HG02759 (cell line): ENCODE measurements at regions not wholly inside any gene's neighbourhood (a gene's known extent, or its start where the extent isn't known, plus 50 kb on each side); places are given as distances from the start of the nearest gene placed in this dataset.
"Not testable (repeated sequence)": the region's sequence is repeated elsewhere in the genome, so short reads cannot be mapped to it uniquely, and the experiment has no call there.

Source experiments
- ATAC-seq: cut with Tn5 transposase; IDR thresholded peaks from one replicate; pipeline ENCODE4 v1.9.1; 2021; ENCODE audit warnings: mild to moderate bottlenecking, moderate library complexity; ENCODE audit not compliant: unreplicated experiment

DNA sequence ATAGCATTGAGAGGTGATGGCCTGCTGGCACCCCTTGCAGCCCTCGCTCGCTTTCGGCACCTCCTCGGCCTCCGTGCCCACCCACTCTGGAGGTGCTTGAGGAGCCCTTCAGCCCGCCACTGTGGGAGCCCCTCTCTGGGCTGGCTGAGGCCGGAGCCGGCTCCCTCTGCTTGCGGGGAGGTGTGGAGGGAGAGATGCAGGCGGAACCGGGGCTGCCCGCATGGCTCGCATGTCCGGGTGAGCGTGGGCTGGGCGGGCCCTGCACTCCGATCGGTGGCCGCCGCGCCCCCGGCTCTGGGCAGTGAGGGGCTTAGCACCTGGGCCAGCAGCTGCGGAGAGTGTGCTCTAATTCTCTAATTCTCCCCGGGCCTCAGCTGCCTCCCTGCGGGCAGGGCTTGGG lies 101.1 kb downstream of the KIF4B start:
- ATAC-seq: no peak

DNA sequence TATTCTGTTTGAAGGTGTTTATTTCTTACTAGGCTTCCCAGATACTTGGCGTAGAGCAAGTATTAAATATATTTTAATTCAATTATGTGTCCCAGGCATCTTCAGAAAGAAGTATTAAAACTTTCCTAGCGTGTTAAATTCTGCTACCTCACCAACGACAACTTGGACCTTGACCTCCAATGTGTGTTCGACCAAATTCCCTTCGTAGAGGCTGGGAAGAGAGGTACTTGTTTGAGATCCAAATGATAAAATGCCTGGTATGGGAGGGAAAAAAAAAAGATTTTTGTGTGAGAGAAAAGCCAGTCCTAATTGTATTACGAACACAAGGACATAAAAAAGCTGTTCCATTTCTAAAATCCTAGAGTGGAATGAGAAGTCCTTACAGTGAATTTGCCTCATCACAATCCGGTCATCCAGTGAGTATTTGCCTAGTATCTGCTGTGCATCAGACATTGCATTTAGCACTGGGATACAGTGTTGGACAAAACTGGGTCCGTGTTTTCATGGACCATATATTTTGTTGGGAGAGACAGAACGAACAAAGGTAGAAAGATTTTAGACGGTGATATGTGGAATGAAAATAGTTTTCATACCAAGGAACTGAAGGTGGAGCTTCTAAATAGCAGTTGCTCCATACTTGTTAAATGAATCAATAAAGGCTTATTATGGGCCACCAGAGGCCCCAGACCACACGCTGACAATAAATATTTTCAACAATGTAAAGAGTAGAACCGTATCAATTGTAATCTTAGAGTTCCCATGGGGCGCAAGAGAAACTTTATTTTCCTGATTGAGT lies 103.1 kb downstream of the KIF4B start:
- ATAC-seq: no peak

DNA sequence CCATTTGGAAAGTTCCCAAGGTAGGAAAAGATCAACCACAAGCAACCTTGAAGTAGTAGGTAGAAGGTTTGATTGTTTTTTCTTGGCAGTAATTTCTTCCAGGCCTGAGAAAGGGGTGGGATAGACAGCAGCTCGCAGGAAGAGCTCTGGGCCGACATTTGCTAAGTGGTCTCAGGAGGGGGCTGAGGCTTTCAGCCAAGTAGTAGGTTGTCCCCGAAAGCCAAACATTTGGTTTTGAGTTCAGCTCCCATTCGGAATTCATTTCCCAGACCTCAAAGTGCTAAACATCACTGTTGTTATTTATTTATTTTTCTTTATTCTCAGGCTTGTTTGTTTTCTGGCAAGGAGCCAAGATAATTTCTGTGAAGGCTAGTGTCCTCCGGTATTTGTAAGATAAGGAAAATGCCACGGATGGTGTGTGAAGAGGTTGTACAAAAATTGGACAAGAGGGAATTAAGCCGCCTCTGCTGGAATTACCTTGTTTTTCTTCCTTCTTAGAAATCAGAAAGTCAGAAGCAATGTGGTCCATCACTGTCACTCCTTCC lies 112.1 kb downstream of the KIF4B start:
- ATAC-seq: no peak

DNA sequence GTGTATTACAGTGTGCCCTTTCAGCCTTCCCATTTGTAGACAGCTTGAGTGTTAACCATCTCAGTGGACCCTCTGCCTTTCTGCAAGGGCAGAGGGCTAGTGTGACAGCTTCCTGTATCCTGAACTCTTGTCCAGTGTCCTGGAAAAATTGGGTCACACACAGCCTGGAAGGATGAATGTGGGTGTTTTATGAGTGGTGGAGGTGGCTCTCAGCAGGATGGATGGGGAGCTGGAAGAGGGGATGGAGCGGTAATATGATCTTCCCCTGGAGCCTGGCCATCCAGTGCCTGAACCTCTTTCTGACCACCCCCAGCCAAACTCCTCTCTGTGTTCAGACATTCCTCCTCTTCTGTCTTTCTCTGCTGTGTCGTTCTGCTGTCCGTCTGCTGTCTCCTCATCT lies 113.0 kb downstream of the KIF4B start:
- ATAC-seq: no peak

DNA sequence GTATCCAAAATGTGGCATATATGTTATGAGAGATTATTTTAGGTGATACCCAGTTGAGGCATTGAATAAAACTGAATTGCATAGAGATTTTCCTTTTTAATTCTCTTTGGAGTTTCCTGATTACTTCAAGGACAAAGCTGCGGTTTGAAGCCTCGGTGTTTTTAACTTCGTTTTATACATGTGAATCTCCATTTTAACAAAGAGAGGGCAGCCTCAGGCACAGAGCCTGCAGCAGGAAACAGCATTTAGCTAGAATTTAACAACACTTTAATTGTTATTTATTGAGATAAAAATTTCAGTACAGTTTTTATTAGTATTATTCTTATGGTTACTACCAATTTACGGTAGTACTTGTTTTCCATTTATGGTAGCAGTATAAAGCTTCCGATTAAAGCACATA lies 114.0 kb downstream of the KIF4B start:
- no peak for ATAC-seq

DNA sequence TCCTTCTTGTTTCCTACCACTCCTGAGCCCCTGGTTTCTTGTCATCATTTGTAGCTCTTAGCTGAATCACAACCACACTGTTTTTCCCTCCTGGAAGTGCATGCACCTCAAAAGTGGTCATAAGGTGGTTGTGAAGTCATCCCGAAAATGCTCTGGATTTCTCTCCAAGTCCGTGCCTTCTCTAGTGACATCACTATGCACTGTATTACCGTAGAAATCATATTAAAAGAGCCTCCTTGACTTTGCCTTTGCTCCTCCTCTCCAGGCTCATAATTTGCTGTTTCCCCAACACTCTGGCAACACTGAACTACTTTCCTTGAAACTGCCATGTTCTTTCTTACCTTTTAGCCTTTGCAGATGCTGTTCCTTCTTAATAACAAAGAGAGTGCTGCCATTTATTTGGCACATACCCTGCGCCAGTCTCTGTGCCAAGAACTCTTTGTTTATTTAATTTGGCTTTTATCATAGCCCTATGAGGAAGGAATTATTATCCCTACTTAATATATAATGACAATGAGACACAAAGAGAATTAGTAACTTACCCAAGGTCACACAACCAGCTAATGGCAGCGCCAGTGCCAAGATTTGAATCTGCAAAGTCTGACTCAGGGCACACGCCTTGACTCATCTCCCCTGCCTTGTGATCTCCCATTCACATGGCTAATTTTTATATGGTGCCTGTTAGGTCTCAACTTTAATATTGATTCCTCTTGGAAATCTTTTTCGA lies 115.4 kb downstream of the KIF4B start:
- ATAC-seq: no peak

DNA sequence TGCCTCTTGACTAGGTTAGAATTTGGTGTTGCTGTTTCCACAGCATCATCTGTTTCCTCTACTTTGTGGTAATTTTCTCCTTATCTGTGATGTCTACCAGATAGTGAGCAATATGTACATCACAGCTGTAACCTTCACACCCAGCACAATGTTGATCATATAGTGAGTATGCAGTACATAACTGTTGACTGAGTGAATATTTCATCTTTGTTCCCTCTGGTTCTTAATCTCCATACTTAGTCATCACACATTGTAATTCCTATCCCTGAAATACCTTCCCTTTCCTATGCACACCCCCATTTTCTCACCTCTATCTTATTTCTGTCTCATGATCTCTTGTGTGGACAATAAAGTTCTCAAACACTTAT lies 115.9 kb downstream of the KIF4B start:
- no peak for ATAC-seq

DNA sequence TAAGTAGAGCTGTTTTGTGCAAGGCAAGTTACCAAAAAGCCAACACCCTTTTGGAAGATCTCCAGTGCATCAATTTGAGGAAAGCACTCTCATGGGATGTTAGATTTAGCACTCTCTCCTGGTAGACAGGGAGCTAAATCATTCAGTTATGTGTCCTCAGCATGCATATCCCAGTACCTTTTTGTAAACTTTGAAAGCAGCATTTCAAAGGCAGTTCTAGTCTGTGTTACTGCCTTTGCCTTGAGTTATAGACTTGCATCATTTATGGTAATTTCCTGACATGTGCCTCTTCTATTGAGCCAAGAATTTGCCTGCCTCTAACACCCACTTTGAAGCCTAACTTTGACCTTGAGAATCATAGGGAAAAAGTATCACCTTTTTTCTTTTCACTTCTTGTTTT lies 120.6 kb downstream of the KIF4B start:
- no peak for ATAC-seq

DNA sequence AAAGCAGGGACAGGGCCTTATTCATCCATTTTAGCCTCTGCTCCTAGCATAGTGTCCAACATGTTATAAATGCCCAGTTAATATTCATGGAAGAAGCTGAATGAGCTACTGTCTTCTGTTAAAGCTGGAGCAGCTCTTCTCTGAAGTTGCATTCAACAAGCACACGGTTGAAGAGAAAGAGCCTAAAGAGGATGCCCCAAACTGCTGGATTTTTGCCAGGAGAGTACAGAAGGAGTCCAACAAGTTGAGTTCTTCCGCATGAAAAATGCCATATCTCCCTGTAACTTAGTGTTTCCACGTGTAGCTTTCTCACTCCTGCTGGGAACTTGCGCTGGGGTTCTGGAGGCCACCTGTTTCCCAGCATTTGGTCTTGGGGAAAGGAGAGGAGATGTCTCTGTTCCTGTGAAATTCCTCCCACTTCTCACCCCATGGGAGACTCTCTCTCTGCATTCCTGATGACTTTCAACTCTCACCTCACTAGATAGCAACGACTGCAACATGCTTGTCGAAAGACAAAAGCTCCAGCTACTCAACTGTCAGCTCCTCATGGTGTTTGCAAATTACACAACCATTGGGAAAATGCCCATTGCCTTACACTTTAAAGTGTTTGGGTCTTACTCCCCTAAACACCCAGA lies 122.8 kb downstream of the KIF4B start:
- no peak for ATAC-seq

DNA sequence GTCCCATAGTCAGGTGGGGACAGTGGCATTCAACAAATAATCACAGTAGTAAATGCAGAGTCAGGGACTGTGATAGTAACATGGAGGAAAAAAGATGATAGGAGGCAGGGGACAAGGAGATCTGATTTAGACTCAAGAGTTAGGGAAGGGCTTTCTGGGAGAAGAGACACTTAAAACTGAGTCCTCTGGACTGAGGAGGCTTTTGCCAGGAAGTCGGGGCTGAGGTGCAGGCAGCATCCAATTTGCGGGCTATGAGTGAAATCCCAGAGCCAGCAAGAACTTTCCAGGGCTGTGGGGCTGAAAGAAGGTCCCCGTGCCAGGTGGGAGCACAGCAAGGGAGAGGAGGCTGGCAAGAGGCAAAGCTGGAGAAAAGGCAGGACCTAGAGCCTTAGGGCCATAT lies 124.1 kb downstream of the KIF4B start:
- no peak for ATAC-seq

DNA sequence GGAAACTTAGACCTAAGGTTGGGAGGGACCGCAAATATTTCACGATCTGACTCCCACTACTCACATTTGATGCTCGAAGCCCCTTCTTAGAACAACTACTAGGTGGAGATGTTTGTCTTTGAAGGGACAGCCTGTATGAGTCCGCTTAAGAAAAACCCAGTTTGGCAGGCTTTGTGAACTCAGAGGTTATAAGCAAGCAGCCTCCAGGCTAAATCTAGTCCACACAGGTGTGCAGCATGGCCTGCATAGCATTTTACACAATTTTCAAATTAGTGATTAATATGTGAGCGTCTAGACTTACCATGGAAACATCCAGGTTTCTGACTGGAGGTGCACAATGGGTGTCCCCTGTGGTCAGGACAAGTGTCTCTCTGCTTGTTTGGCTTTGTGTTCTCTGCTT lies 127.1 kb downstream of the KIF4B start:
- no peak for ATAC-seq

DNA sequence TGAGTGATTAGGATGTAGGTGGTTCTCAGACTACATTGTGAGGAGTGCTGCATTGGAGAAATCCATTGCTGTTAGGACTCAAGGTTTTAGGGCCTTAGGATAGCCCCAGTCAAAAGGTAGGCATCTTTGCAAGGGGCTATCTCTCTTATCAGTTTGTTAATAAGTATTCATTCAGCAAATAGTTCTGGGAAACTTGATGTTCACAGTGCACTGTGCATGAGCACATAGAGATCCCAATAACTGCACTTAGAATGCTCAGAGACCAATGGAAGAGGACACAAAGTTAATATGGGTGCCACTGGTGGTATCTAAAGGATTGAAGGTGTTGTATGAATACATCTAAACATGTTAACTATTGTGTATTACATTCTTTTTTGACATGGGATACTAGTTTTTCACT lies 131.4 kb downstream of the KIF4B start:
- ATAC-seq: no peak

DNA sequence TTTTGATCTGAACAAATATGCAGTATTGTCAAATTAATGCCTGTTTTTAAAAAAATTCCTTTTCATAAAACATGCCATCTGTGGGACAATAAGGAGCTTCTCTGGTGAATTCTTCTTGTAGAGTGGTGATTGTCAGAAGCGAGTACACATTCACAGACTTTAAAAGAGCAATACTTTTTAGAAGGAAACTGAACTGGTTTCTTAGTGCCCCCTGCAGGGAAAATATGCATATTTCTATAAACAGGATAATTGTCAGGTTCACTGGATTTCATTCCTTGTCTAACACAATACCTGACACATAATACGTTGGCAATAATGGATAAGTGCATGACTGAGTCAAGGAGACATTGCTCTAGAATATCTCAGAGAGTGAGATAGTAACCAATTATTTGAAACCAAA lies 133.7 kb downstream of the KIF4B start:
- ATAC-seq: no peak

DNA sequence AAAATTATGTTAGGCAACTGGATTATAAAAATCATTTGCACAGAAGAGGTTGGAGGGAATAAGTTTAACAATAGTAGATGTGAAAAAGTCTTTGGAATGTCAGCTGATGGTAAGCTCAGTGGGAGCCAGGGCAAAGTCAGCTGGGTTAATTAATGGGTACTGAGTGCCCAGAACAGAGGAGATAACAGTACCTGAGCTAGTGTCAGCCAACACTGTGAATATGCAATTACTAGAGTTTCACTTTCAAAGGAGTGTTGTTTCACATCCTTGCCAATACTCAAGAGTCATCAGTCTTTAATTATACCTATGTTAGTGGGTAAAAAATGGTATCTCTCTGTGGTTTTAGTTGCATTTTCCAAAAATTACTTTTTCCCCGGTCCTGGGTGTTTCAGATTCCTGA lies 135.1 kb downstream of the KIF4B start:
- ATAC-seq: no peak

DNA sequence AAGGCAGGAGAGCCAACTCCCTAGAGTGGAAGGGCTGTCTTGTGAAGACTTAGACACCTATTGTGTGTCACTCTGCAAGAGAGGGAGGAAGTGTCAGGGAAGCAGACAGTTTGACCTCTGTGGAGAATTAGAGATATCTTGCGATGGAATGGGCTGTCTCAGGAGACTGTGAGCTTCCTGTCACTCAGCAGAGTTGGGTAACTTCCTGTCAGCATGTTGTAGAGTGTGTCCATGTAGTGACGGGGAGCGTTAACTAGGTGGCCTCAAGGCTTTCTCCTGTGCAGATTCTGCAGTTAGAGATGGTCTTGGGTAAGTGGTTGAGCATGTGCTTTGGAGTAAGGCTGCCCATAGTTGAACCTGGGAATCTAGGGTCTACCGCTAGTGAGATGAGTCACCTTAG lies 136.5 kb downstream of the KIF4B start:
- no peak for ATAC-seq

DNA sequence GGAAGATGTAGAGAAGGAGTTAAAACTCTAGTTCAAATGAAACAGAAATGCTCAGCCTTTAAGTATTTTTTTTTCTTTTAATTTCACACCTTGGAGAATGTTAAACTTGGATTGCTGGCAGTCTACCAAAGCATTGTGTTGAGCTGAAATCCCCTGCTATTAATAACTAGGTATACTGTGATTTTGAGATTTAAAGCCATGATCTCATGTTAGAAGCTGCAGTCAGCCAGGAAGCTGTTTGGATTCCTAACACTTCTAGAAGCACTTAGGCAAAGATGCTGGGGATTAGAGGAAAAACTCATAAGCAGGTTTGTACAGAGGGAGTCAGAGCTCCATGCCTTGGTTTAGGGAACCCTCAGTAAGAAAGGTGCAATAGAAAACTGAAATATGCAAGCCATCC lies 141.4 kb downstream of the KIF4B start:
- no peak for ATAC-seq

DNA sequence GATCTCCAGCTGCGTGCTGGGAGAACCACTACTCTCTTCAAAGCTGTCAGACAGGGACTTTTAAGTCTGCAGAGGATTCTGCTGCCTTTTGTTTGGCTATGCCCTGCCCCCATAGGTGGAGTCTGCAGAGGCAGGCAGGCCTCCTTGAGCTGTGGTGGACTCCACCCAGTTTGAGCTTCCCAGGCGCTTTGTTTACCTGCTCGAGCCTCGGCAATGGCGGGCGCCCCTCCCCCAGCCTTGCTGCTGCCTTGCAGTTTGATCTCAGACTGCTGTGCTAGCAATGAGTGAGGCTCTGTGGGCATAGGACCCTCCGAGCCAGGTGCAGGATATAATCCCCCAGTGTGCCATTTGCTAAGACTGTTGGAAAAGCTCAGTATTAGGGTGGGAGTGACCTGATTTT lies 149.5 kb downstream of the KIF4B start:
- ATAC-seq: not testable (repeated sequence)

DNA sequence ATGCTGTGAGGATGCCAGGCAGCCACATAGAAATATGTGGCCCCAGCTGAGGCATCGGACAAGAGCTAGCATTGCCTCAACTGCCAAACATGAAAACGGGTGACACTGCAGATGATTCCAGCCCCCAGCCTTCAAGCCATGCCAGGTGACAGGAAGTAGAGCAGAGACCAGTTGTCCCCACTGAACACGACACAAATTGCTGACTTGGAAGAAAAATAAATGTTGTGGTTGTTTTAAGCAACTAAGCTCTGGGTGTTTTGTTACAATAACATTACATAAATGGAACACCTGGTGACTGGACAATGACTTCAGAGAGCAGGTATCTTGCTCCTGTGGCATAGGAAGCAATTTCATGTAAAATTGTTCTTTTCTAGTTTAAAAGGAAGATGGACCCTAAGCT lies 154.2 kb downstream of the KIF4B start:
- no peak for ATAC-seq

DNA sequence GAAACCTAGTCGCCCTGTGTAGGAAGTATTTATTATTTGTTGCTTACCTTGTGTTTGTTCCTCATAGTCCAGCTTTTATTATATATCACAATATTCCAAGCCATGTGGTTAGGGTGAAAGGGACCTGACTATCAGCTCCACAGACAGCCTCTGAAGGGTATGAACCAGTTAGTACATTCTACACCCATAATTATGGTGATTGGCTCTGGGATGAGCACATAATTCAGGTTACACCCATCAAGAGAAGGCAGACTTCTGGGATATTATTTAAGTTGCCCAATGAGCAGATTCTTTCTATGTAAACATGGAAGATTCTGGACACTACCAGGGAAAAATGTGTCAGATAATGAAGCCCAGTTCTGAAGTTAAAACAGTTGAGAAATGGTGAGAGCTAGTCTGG lies 168.0 kb downstream of the KIF4B start:
- ATAC-seq: no peak

DNA sequence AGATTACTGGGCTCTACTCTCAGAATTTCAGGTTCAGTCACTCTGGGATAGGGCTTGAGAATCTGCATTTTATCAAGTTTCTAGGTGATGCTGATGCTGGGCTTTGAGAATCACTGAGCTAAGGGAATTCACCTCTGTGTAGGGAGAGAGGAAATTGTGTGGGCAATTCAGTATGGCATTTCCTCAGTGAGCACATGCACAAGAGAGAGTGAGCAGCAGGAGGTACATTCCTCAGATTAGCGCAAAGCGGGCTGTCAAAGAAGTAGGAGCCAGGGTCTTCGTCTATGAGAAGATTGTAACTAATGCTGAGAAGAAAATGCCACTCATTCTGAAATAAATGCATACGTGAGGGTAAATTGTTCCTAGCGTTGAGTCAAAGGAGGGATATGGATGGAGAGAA lies 175.9 kb downstream of the KIF4B start:
- ATAC-seq: no peak

DNA sequence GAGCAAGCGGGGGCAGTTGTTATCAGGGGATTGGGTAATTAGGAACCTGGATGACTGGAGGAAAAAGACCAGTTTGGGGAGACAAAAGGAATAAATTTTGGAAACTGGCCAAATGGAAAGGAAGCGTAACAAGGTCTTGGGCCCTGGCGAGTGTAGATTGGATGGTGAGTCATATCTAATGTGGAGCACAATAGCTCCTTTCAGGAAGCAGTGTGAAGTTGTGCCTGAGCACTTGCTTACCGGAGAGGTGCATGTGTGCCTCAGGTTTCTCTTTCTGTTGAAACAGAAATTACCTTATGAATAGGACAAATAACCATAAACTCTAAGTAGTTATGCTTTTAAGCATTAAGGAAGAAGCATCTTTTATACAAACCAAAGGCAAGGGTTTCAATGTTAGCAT lies 176.4 kb downstream of the KIF4B start:
- no peak for ATAC-seq

DNA sequence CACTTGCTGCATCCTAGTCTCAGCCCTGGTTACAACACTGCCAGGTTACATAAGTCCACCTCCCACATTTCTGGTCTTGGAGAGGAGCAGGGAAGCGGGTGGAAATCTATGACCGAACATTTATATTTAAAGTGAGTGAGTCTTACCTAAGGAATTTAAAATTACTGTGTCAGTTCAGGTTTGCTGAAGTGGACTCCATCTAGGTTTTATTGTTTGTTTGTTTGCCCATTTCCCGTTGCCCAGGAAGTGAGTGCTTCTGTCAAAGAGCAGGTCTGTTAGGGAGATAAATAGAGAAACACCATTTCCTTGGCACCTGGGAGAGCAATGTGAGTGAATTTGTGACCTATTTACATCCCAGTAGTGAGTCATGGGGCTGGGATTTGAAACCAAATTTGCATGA lies 179.5 kb downstream of the KIF4B start:
- no peak for ATAC-seq
